HG02623 (cell line): ENCODE measurements at regions not wholly inside any gene's neighbourhood (a gene's known extent, or its start where the extent isn't known, plus 50 kb on each side); places are given as distances from the start of the nearest gene placed in this dataset.
"Not testable (repeated sequence)": the region's sequence is repeated elsewhere in the genome, so short reads cannot be mapped to it uniquely, and the experiment has no call there.

Experiments used
- ATAC-seq: cut with Tn5 transposase; IDR thresholded peaks from one replicate; pipeline ENCODE4 v1.9.1; 2021; ENCODE audit warnings: moderate library complexity; ENCODE audit not compliant: unreplicated experiment

DNA sequence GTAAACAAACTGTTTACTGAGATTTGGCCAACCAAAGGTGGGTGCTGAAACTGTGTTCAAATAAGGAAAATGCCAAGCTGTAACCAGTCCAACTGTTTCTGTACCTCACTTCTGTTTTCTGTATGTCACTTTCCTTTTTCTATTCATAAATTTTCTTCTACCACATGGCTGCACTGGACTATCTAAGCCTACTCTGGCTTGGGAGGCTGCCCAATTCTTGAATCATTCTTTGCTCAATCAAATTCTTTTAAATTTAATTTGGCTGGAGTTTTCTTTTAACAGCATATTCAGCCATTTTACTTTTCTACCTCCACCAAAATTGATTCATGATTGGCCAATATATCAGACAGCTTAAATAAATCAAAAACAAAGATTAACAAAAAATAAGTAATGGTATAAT, 1575.5 kb upstream of the SPRY2 start:
- ATAC-seq = no peak

DNA sequence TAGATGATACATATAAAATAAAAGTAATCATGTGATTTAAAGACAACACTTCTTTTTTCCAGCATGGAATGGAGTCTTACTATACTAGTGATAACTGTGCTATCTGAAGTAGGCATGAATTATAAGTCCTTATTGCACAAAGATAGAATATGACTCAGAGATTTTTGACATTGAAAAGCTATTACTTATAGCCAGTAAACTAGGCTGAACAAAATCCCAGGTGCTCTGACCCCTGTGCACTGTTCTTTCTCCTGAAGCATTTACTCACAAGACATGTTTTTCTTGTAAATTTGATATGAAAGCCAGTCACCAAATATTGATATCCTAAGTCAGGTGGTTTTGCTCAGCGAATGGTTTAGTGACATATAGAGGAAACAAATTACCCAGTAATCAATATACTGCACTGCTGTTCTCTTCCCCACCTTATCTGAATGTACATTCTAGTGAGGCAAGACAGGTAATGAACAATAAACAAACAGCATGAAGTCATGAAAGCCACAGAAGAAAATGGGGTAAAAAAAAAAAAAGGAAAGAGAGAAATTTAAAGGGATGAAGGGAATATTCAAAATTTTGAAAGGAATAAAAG, 1567.0 kb upstream of the SPRY2 start:
- no peak for ATAC-seq

DNA sequence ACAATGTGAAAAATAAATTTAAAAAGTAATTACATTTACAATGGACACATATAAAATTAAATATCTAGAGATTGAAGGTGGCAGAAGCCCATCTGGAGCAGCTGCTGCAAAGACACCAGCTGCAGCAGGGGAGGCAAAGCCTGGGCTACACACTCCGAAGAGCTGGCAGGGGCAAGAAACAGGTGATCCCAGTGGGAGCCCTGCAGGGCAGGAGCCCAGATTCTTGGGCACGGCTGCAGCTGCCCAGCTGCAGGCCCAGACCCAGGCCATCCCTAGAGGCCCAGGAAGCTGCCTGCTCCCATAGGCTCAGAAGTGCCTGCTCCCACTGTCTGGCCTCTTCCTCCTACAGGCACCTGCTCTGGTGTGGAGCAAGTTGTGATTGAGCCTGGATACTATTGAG, 1547.9 kb upstream of the SPRY2 start:
- no peak for ATAC-seq

GRCh38 chr13:81874681-81875661, 1534.0 kb upstream of the SPRY2 start:
- ATAC-seq = no peak

DNA sequence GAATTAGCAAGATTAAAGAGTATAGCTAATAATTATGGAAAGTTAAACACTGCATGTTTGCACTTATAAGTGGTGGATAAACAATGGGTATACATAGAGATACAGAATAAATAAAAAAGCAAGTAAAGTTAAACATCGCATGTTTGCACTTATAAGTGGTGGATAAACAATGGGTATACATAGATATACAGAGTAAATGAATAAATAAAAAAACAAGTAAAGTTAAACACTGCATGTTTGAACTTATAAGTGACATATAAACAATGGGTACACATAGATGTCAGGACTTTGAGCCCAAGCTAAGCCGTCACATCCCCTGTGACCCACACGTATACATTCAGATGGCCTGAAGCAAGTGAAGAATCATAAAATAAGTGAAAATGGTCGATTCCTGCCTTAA, 1533.3 kb upstream of the SPRY2 start:
- ATAC-seq = no peak

DNA sequence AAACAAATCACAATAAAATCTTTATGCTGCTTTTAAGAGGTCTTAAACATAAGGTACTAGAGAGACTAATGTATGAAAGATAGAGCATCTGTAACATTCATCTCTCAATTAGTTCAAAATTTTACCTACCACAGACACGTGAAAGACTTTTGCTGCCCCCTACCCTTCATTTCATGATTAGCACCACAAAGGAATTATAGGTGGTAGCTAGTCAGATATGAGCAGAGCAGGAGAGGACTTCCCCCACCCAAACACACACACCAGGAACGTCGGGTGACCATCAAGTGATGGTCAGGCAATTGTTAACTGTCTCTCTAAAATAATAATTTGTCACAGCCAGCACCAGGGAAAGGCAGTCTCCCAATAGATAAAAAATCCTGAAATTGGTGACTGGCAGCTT, 1531.7 kb upstream of the SPRY2 start:
- ATAC-seq = no peak

DNA sequence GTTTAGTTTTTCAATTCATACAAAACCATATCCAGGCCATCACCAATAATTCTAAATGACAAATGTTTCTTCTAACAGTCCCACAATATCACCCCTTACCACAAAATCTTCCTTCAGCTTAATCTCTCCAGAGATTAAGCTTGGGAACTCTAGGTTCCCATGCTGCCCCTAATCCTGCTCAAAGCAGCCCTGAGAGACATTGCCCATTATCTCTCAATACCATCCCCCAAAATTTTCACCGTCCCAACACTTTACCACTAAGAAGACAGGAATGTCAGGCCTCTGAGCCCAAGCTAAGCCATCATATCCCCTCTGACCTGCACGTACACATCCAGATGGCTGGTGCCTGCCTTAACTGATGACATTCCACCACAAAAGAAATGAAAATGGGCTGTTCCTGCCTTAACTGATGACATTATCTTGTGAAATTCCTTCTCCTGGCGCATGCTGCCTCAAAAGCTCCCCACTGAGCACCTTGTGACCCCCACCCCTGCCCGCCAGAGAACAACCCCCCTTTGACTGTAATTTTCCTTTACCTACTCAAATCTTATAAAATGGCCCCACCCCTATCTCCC, 1530.9 kb upstream of the SPRY2 start:
- not testable (repeated sequence) for ATAC-seq

DNA sequence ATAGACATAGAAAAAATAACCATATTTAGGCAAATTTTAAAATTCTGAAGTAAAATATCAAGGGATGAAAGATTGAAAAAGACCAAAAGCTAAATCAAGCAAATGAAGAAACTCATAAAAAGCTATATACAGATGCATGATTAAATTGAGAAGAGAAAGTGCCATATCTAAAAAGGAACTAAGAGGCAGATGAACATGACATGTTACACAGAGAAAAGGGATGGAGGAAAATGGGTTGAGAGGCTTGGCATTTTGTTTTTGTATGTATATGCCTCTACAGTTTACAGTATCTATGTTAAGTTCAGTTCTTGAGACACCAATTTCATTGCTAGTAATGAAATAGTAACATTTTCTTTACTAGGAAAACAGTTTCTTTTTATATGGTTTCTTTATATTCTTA, 1507.4 kb upstream of the SPRY2 start:
- no peak for ATAC-seq

GRCh38 chr13:81846771-81847170, 1505.8 kb upstream of the SPRY2 start:
- no peak for ATAC-seq

- ATAC-seq = no peak
Measured at GRCh38 chr13:81821259-81821658, 1480.3 kb upstream of the SPRY2 start.

GRCh38 chr13:81800433-81800832, 1459.5 kb upstream of the SPRY2 start:
- ATAC-seq = no peak

DNA sequence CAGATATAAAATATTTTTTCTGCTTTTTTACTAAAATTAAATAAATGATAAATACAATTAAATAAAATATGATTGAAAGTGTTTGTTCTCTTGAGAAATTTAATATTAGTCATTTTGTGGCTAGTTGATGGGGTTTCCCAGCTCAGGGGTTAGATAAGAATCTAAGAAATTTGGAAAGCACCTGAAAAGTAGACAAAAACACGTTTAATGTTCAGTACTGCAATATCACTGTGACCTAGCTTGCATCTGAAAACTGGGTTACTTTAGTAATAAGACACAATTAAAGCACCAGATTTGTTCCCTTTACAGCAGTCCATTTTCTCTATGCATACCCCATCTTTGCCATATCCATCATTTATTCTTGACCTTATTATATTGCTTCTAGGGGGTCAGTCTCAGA, 1454.8 kb upstream of the SPRY2 start:
- no peak for ATAC-seq

- no peak for ATAC-seq
Measured at GRCh38 chr13:81791641-81792040, 1450.7 kb upstream of the SPRY2 start.

DNA sequence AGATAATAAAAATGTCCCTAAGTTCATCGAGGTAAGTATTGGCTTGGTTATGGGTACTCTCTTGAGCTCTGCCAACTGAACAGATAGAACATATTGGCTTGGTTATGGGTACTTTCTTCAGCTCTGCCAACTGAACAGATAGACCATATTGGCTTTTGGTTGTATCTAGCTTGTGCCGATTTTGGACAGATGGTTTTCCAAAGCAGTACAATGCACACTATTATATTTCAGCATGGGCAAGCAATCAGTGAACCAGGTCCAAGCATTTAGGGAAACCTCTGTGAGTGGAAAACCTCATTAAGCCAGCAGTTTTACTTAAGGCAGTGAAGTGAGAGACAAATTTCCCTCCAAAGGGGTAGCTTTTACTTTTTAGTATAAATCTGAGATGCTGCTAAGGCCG, 1440.5 kb upstream of the SPRY2 start:
- no peak for ATAC-seq

- no peak for ATAC-seq
Measured at GRCh38 chr13:81779876-81780275, 1439.0 kb upstream of the SPRY2 start.

- ATAC-seq = no peak
Measured at GRCh38 chr13:81778350-81778749, 1437.4 kb upstream of the SPRY2 start.

DNA sequence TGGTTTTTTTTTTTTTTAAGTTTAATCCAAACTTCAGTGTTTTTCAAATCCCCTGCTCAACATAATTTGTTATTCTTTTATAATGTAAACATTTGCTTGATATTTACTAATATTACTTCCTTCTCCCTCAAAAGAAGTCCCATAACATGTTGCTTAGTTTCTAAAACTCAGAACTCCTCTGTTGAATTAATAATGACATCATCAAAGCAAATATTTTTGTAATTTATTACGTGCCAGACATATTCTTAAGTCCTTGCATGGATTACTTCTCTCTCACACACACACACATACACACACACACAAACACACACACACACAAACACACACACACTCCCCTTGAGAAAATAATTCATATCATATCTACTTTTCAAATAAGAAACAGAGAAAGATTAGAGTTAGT, 1432.3 kb upstream of the SPRY2 start:
- ATAC-seq = no peak

DNA sequence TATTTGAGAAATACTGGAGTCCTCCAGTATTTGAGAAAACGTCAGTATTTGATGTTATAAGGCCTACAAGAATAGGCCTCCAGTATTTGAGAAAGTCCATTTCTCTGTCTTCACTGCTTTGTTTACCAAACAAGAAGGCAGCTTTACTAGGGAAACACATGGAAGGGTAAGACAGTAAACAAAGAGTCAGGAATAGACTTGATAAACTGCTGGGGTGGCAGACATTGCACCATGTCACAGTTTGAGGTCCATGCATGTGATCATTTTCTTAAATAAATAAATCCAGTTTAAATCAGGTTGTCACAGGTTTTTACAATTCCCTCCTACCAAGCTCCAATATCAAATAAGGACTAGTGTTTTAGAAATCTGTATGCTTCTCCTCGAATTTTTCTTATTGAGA, 1431.0 kb upstream of the SPRY2 start:
- no peak for ATAC-seq

- ATAC-seq = no peak
Measured at GRCh38 chr13:81770868-81771505, 1430.1 kb upstream of the SPRY2 start.

DNA sequence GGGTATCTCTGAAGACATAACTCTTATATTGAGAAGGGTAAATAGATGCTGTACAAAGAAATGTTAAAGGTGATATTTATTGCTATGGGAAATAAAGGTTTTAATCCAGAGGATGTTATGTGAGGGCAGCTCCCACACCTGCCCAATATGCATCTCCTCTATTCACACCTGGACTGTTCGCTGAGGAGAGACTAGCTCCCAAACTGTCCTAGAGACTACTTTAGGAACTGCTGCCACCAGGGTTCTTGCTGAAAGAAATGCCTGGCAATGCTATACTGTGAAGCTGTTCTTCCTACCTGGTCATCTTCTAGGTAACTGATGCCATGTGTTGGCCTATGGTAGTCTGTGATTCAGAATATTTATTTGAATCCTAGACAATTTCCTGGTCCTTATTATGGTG, 1421.5 kb upstream of the SPRY2 start:
- no peak for ATAC-seq

GRCh38 chr13:81760316-81760715, 1419.4 kb upstream of the SPRY2 start:
- no peak for ATAC-seq
